GM23338 (cell line): ENCODE measurements at regions not wholly inside any gene's neighbourhood (a gene's known extent, or its start where the extent isn't known, plus 50 kb on each side); places are given as distances from the start of the nearest gene placed in this dataset.

Experiments
- ATAC-seq: fragments of 200-7000 bp; cut with Tn5 transposase; 3 replicates; pipeline ENCODE4 v1.9.1; 2020
- DNase-seq: peaks from one replicate; pipeline ENCODE4 v3.0.0-alpha.2; 2015; ENCODE audit warnings: low spot score
- H2AFZ ChIP-seq: fragments of 200-600 bp; sonication (generic); 2 replicates; pipeline ENCODE4 v1.8.0; 2016; ENCODE audit warnings: antibody characterized with exemption, mild to moderate bottlenecking, moderate library complexity
- H3F3A ChIP-seq: fragments of 200-600 bp; sonication (generic); replicated peaks from 2 replicates; pipeline ENCODE4 v1.8.0; 2017; ENCODE audit warnings: antibody characterized with exemption, mixed run types, low read depth
- H3K27ac ChIP-seq: fragments of 200-600 bp; sonication (generic); 2 replicates; pipeline ENCODE4 v1.6.1; 2016; ENCODE audit warnings: low read depth
- H3K27me3 ChIP-seq: fragments of 200-600 bp; sonication (generic); 2 replicates; pipeline ENCODE4 v1.8.0; 2016; ENCODE audit warnings: mild to moderate bottlenecking, mixed run types, moderate library complexity; ENCODE audit not compliant: insufficient read depth
- H3K36me3 ChIP-seq: fragments of 200-600 bp; sonication (generic); 2 replicates; pipeline ENCODE4 v1.8.0; 2016; ENCODE audit warnings: mild to moderate bottlenecking; ENCODE audit not compliant: insufficient read depth
- H3K4me1 ChIP-seq: fragments of 200-600 bp; sonication (generic); 2 replicates; pipeline ENCODE4 v1.8.0; 2016; ENCODE audit warnings: mild to moderate bottlenecking, moderate library complexity; ENCODE audit not compliant: insufficient read depth
- H3K4me2 ChIP-seq: fragments of 200-600 bp; sonication (generic); 2 replicates; pipeline ENCODE4 v1.7.1; 2017; ENCODE audit warnings: mixed run types
- H3K4me3 ChIP-seq: fragments of 200-600 bp; sonication (generic); 2 replicates; pipeline ENCODE4 v1.6.1; 2016; ENCODE audit warnings: mixed run types
- H3K79me2 ChIP-seq: fragments of 200-600 bp; sonication (generic); replicated peaks from 2 replicates; pipeline ENCODE4 v1.8.0; 2017; ENCODE audit warnings: mild to moderate bottlenecking; ENCODE audit not compliant: insufficient read depth
- H3K9me2 ChIP-seq: fragments of 200-600 bp; sonication (generic); 2 replicates; pipeline ENCODE4 v1.8.0; 2017; ENCODE audit not compliant: insufficient read depth
- H4K20me1 ChIP-seq: fragments of 200-600 bp; sonication (generic); replicated peaks from 2 replicates; pipeline ENCODE4 v1.8.0; 2017; ENCODE audit warnings: mild to moderate bottlenecking; ENCODE audit not compliant: insufficient read depth
- H3K27ac Mint-ChIP-seq: 2 replicates; pipeline ENCODE4 v1.8.0; 2020; ENCODE audit warnings: inconsistent platforms, mild to moderate bottlenecking, moderate library complexity, mixed read lengths
- H3K27me3 Mint-ChIP-seq: 3 replicates; pipeline ENCODE4 v1.8.0; 2022; ENCODE audit warnings: low read depth, mild to moderate bottlenecking, moderate library complexity, mixed read lengths, inconsistent platforms; ENCODE audit not compliant: insufficient read depth, poor library complexity
- H3K36me3 Mint-ChIP-seq: 3 replicates; pipeline ENCODE4 v1.8.0; 2021; ENCODE audit warnings: low read depth, mild to moderate bottlenecking, inconsistent platforms, moderate library complexity, mixed read lengths
- H3K4me1 Mint-ChIP-seq: 3 replicates; pipeline ENCODE4 v1.8.0; 2020; ENCODE audit warnings: mild to moderate bottlenecking, inconsistent platforms, mixed read lengths
- H3K4me3 Mint-ChIP-seq: 3 replicates; pipeline ENCODE4 v1.8.0; 2021; ENCODE audit warnings: moderate library complexity, mild to moderate bottlenecking, inconsistent platforms, mixed read lengths
- H3K9me3 Mint-ChIP-seq: 3 replicates; pipeline ENCODE4 v1.8.0; 2020; ENCODE audit warnings: moderate library complexity, mild to moderate bottlenecking, inconsistent platforms, mixed read lengths
- ETS1 ChIP-seq: IDR thresholded peaks from 2 replicates; pipeline ENCODE4 v1.6.1; 2016; ENCODE audit warnings: antibody characterized with exemption
- JUNB ChIP-seq: IDR thresholded peaks from one replicate; pipeline ENCODE4 v1.6.1; 2016; ENCODE audit warnings: antibody characterized with exemption; ENCODE audit not compliant: unreplicated experiment
- NANOG ChIP-seq: IDR thresholded peaks from 2 replicates; pipeline ENCODE4 v1.6.1; 2016; ENCODE audit warnings: antibody characterized with exemption, borderline replicate concordance
- STAT1 ChIP-seq: IDR thresholded peaks from one replicate; pipeline ENCODE4 v1.6.1; 2016; ENCODE audit warnings: antibody characterized with exemption; ENCODE audit not compliant: unreplicated experiment
- ZNF331 ChIP-seq: fragments of 250-450 bp; sonication (Bioruptor Pico); IDR thresholded peaks from 2 replicates; pipeline ENCODE4 v1.5.0; 2020; ENCODE audit warnings: low read depth, mild to moderate bottlenecking, moderate library complexity
- TF ChIP-seq, protein P1 (sequence below): fragments of 250-450 bp; sonication (Bioruptor Pico); IDR thresholded peaks from 2 replicates; pipeline ENCODE4 v1.5.0; 2020; ENCODE audit warnings: mild to moderate bottlenecking, moderate library complexity
- TF ChIP-seq, protein P2 (sequence below), 2 experiments: fragments of 200-600 bp in 1 of 2; sonication (generic) in 1 of 2; conservative IDR thresholded peaks; 2 replicates each; pipeline versions ENCODE4 v1.5.1 to v1.6.1; 2016 to 2017; ENCODE audit warnings: antibody characterized with exemption in 2 of 2, low read depth in 2 of 2, mild to moderate bottlenecking in 2 of 2, moderate library complexity in 1 of 2
- TF ChIP-seq, protein P3 (sequence below): IDR thresholded peaks from one replicate; pipeline ENCODE4 v1.6.1; 2018; ENCODE audit warnings: antibody characterized with exemption; ENCODE audit not compliant: unreplicated experiment

GRCh38 chr9:116005205-116005604, 148.4 kb upstream of the PAPPA start:
- ATAC-seq (no peak), DNase-seq (no peak)
- H3K4me1 Mint-ChIP-seq, result no peaks in the 10 kb centered on the region
- no peaks in the 10 kb centered on the region for H3K9me3 Mint-ChIP-seq
- TF ChIP-seq ETS1 (no peak), STAT1 (no peak)
- Histone ChIP-seq H3K27me3 (no peaks in the 10 kb centered on the region), H3K36me3 (no peaks in the 10 kb centered on the region), H3F3A (no peaks in the 10 kb centered on the region), H4K20me1 (no peaks in the 10 kb centered on the region), H3K27ac (no peak overlapping the region), H3K9me2 (0 out of 2 replicates have a peak, but pooled peaks cover 3% of the 10 kb centered on the region), H3K4me1 (no peaks in the 10 kb centered on the region), H3K79me2 (no peaks in the 10 kb centered on the region), H3K4me2 (no peak overlapping the region), H3K4me3 (no peak overlapping the region), H2AFZ (no peak overlapping the region)
- H3K4me3 Mint-ChIP-seq, result no peak overlapping the region
- no peak overlapping the region for H3K27ac Mint-ChIP-seq
- no peaks in the 10 kb centered on the region for H3K27me3 Mint-ChIP-seq
- no peaks in the 10 kb centered on the region for H3K36me3 Mint-ChIP-seq

DNA sequence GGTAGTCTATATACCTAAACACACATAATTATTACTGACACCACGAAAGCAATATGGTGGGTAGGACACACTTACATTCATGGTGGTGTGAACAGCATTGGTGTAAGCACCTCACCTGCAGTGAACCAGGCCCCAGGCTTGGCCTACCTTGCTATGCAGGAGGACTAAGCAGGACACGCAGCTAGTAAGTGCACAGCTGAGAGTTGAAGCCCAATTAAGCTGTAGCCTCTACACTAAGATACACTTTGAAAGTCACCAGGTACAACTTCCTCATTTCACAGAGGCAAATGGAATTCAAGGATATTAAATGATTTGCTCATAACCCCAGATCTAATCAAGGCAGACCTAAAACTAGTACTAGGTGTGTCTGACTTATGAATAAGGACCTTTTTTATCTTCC, 145.8 kb upstream of the PAPPA start:
- DNase-seq, result no peak
- Mint-ChIP-seq H3K27me3 (no peaks in the 10 kb centered on the region), H3K4me1 (no peaks in the 10 kb centered on the region), H3K9me3 (no peaks in the 10 kb centered on the region), H3K27ac (no peak overlapping the region), H3K4me3 (no peak overlapping the region), H3K36me3 (no peaks in the 10 kb centered on the region)
- H3K79me2 ChIP-seq, result no peaks in the 10 kb centered on the region
- H3F3A ChIP-seq, result no peaks in the 10 kb centered on the region
- H3K27ac ChIP-seq, result no peak overlapping the region
- H3K9me2 ChIP-seq, result peaks cover 8% of the 10 kb centered on the region; the same call in 1 of the 2 replicates
- H4K20me1 ChIP-seq, result no peaks in the 10 kb centered on the region
- no peak overlapping the region for H3K4me2 ChIP-seq
- no peaks in the 10 kb centered on the region for H3K4me1 ChIP-seq
- H3K27me3 ChIP-seq, result no peaks in the 10 kb centered on the region
- H2AFZ ChIP-seq, result no peak overlapping the region; the same call in 1 of the 2 replicates
- no peaks in the 10 kb centered on the region for H3K36me3 ChIP-seq
- no peak for ATAC-seq
- no peak overlapping the region for H3K4me3 ChIP-seq
- no peak for TF ChIP-seq NANOG
- TF ChIP-seq JUNB, result no peak
- TF ChIP-seq, protein P1, sequence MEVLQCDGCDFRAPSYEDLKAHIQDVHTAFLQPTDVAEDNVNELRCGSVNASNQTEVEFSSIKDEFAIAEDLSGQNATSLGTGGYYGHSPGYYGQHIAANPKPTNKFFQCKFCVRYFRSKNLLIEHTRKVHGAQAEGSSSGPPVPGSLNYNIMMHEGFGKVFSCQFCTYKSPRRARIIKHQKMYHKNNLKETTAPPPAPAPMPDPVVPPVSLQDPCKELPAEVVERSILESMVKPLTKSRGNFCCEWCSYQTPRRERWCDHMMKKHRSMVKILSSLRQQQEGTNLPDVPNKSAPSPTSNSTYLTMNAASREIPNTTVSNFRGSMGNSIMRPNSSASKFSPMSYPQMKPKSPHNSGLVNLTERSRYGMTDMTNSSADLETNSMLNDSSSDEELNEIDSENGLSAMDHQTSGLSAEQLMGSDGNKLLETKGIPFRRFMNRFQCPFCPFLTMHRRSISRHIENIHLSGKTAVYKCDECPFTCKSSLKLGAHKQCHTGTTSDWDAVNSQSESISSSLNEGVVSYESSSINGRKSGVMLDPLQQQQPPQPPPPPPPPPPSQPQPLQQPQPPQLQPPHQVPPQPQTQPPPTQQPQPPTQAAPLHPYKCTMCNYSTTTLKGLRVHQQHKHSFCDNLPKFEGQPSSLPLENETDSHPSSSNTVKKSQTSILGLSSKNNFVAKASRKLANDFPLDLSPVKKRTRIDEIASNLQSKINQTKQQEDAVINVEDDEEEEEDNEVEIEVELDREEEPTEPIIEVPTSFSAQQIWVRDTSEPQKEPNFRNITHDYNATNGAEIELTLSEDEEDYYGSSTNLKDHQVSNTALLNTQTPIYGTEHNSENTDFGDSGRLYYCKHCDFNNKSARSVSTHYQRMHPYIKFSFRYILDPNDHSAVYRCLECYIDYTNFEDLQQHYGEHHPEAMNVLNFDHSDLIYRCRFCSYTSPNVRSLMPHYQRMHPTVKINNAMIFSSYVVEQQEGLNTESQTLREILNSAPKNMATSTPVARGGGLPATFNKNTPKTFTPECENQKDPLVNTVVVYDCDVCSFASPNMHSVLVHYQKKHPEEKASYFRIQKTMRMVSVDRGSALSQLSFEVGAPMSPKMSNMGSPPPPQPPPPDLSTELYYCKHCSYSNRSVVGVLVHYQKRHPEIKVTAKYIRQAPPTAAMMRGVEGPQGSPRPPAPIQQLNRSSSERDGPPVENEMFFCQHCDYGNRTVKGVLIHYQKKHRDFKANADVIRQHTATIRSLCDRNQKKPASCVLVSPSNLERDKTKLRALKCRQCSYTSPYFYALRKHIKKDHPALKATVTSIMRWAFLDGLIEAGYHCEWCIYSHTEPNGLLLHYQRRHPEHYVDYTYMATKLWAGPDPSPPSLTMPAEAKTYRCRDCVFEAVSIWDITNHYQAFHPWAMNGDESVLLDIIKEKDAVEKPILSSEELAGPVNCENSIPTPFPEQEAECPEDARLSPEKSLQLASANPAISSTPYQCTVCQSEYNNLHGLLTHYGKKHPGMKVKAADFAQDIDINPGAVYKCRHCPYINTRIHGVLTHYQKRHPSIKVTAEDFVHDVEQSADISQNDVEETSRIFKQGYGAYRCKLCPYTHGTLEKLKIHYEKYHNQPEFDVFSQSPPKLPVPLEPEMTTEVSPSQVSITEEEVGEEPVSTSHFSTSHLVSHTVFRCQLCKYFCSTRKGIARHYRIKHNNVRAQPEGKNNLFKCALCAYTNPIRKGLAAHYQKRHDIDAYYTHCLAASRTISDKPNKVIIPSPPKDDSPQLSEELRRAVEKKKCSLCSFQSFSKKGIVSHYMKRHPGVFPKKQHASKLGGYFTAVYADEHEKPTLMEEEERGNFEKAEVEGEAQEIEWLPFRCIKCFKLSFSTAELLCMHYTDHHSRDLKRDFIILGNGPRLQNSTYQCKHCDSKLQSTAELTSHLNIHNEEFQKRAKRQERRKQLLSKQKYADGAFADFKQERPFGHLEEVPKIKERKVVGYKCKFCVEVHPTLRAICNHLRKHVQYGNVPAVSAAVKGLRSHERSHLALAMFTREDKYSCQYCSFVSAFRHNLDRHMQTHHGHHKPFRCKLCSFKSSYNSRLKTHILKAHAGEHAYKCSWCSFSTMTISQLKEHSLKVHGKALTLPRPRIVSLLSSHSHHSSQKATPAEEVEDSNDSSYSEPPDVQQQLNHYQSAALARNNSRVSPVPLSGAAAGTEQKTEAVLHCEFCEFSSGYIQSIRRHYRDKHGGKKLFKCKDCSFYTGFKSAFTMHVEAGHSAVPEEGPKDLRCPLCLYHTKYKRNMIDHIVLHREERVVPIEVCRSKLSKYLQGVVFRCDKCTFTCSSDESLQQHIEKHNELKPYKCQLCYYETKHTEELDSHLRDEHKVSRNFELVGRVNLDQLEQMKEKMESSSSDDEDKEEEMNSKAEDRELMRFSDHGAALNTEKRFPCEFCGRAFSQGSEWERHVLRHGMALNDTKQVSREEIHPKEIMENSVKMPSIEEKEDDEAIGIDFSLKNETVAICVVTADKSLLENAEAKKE (CRISPR knock-in tag), result no peak
- TF ChIP-seq, protein P2, sequence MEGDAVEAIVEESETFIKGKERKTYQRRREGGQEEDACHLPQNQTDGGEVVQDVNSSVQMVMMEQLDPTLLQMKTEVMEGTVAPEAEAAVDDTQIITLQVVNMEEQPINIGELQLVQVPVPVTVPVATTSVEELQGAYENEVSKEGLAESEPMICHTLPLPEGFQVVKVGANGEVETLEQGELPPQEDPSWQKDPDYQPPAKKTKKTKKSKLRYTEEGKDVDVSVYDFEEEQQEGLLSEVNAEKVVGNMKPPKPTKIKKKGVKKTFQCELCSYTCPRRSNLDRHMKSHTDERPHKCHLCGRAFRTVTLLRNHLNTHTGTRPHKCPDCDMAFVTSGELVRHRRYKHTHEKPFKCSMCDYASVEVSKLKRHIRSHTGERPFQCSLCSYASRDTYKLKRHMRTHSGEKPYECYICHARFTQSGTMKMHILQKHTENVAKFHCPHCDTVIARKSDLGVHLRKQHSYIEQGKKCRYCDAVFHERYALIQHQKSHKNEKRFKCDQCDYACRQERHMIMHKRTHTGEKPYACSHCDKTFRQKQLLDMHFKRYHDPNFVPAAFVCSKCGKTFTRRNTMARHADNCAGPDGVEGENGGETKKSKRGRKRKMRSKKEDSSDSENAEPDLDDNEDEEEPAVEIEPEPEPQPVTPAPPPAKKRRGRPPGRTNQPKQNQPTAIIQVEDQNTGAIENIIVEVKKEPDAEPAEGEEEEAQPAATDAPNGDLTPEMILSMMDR (conservative IDR thresholded peaks at IDR 0.05; ENCODE audit: low read depth in 2 of 2), result no peak
- TF ChIP-seq, protein P3, sequence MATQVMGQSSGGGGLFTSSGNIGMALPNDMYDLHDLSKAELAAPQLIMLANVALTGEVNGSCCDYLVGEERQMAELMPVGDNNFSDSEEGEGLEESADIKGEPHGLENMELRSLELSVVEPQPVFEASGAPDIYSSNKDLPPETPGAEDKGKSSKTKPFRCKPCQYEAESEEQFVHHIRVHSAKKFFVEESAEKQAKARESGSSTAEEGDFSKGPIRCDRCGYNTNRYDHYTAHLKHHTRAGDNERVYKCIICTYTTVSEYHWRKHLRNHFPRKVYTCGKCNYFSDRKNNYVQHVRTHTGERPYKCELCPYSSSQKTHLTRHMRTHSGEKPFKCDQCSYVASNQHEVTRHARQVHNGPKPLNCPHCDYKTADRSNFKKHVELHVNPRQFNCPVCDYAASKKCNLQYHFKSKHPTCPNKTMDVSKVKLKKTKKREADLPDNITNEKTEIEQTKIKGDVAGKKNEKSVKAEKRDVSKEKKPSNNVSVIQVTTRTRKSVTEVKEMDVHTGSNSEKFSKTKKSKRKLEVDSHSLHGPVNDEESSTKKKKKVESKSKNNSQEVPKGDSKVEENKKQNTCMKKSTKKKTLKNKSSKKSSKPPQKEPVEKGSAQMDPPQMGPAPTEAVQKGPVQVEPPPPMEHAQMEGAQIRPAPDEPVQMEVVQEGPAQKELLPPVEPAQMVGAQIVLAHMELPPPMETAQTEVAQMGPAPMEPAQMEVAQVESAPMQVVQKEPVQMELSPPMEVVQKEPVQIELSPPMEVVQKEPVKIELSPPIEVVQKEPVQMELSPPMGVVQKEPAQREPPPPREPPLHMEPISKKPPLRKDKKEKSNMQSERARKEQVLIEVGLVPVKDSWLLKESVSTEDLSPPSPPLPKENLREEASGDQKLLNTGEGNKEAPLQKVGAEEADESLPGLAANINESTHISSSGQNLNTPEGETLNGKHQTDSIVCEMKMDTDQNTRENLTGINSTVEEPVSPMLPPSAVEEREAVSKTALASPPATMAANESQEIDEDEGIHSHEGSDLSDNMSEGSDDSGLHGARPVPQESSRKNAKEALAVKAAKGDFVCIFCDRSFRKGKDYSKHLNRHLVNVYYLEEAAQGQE, result no peak
- TF ChIP-seq ZNF331, result no peak
- TF ChIP-seq ETS1, result no peak
